Neural cell (in vitro differentiated cells): ENCODE measurements at regions not wholly inside any gene's neighbourhood (a gene's known extent, or its start where the extent isn't known, plus 50 kb on each side); places are given as distances from the start of the nearest gene placed in this dataset.

Experiments
- H2AFZ ChIP-seq: fragments of 200-600, 300-800 bp; sonication (generic), shearing (Covaris generic); 2 replicates; pipeline ENCODE4 v1.6.0; 2014; ENCODE audit warnings: low read depth, mild to moderate bottlenecking, antibody characterized with exemption, low read length, moderate library complexity
- H3F3A ChIP-seq: fragments of 200-600 bp; shearing (Covaris generic); 2 replicates; pipeline ENCODE4 v1.6.1; 2016; ENCODE audit warnings: mild to moderate bottlenecking, moderate library complexity, mixed read lengths, antibody characterized with exemption, low read length; ENCODE audit not compliant: insufficient read depth, poor library complexity, severe bottlenecking
- H3K27ac ChIP-seq: fragments of 200-600, 300-800 bp; sonication (generic), shearing (Covaris generic); 2 replicates; pipeline ENCODE4 v1.5.1; 2014; ENCODE audit warnings: mild to moderate bottlenecking, low read length, moderate library complexity
- H3K27me3 ChIP-seq: fragments of 300-800, 200-600 bp; sonication (generic), shearing (Covaris generic); 2 replicates; pipeline ENCODE4 v1.6.0; 2014; ENCODE audit warnings: mild to moderate bottlenecking, low read depth, low read length, moderate library complexity; ENCODE audit not compliant: insufficient read depth
- H3K36me3 ChIP-seq: fragments of 300-800, 200-600 bp; sonication (generic), shearing (Covaris generic); 2 replicates; pipeline ENCODE4 v1.5.1; 2014; ENCODE audit warnings: mild to moderate bottlenecking, antibody characterized with exemption, low read length, moderate library complexity; ENCODE audit not compliant: insufficient read depth
- H3K4me2 ChIP-seq: fragments of 300-800, 200-600 bp; sonication (generic), shearing (Covaris generic); 2 replicates; pipeline ENCODE4 v1.6.0; 2014; ENCODE audit warnings: mild to moderate bottlenecking, low read length
- H3K4me3 ChIP-seq: fragments of 300-800, 200-600 bp; sonication (generic), shearing (Covaris generic); 2 replicates; pipeline ENCODE4 v1.5.1; 2014; ENCODE audit warnings: mild to moderate bottlenecking, low read length, moderate library complexity
- H3K79me2 ChIP-seq: fragments of 200-600 bp; shearing (Covaris generic); replicated peaks from 2 replicates; pipeline ENCODE4 v1.6.0; 2014; ENCODE audit warnings: mild to moderate bottlenecking, low read length, moderate library complexity; ENCODE audit not compliant: insufficient read depth
- H3K9ac ChIP-seq: fragments of 300-800, 200-600 bp; sonication (generic), shearing (Covaris generic); 2 replicates; pipeline ENCODE4 v1.6.1; 2016; ENCODE audit warnings: mild to moderate bottlenecking, low read length, mixed read lengths
- H3K9me2 ChIP-seq: fragments of 200-600 bp; shearing (Covaris generic); 2 replicates; pipeline ENCODE4 v1.6.1; 2016; ENCODE audit warnings: mild to moderate bottlenecking, low read length, mixed read lengths; ENCODE audit not compliant: insufficient read depth
- H3K9me3 ChIP-seq: fragments of 200-600, 300-800 bp; sonication (generic), shearing (Covaris generic); 2 replicates; pipeline ENCODE4 v1.6.1; 2016; ENCODE audit warnings: mild to moderate bottlenecking, mixed run types, low read length, moderate library complexity, mixed read lengths
- H4K20me1 ChIP-seq: fragments of 200-600 bp; shearing (Covaris generic); 2 replicates; pipeline ENCODE4 v1.6.1; 2016; ENCODE audit warnings: mild to moderate bottlenecking, mixed run types; ENCODE audit not compliant: insufficient read depth
- EP300 ChIP-seq: fragments of 450-650 bp; conservative IDR thresholded peaks from 2 replicates; pipeline ENCODE4 v1.6.1; 2014; ENCODE audit warnings: antibody characterized with exemption, mild to moderate bottlenecking, moderate library complexity; ENCODE audit not compliant: poor library complexity, severe bottlenecking
- EZH2 ChIP-seq: fragments of 200-600, 300-800 bp; shearing (Covaris generic), sonication (generic); IDR thresholded peaks from 2 replicates; pipeline ENCODE4 v1.6.1; 2014; ENCODE audit warnings: antibody characterized with exemption, low read length, borderline replicate concordance, mild to moderate bottlenecking; ENCODE audit not compliant: insufficient read depth, poor library complexity, severe bottlenecking
- MXI1 ChIP-seq: fragments of 450-650 bp; conservative IDR thresholded peaks from 2 replicates; pipeline ENCODE4 v1.6.1; 2014; ENCODE audit warnings: antibody characterized with exemption, mild to moderate bottlenecking; ENCODE audit not compliant: poor library complexity, severe bottlenecking
- POLR2AphosphoS5 ChIP-seq: IDR thresholded peaks from 2 replicates; pipeline ENCODE4 v1.6.1; 2012
- RAD21 ChIP-seq: fragments of 450-650 bp; conservative IDR thresholded peaks from 2 replicates; pipeline ENCODE4 v1.6.1; 2014; ENCODE audit warnings: antibody characterized with exemption, mild to moderate bottlenecking, moderate library complexity
- SMC3 ChIP-seq: fragments of 450-650 bp; conservative IDR thresholded peaks from 2 replicates; pipeline ENCODE4 v1.6.1; 2014; ENCODE audit warnings: antibody characterized with exemption, mild to moderate bottlenecking, moderate library complexity; ENCODE audit not compliant: poor library complexity
- TAF1 ChIP-seq: IDR thresholded peaks from 2 replicates; pipeline ENCODE4 v1.6.1; 2012; ENCODE audit warnings: low read depth
- TF ChIP-seq, protein P1 (sequence below): fragments of 450-650 bp; IDR thresholded peaks from 2 replicates; pipeline ENCODE4 v1.5.1; 2014; ENCODE audit warnings: antibody characterized with exemption, mild to moderate bottlenecking, moderate library complexity; ENCODE audit not compliant: poor library complexity, severe bottlenecking
- TF ChIP-seq, protein P2 (sequence below): IDR thresholded peaks from 2 replicates; pipeline ENCODE4 v1.6.1; 2012; ENCODE audit warnings: borderline replicate concordance

DNA sequence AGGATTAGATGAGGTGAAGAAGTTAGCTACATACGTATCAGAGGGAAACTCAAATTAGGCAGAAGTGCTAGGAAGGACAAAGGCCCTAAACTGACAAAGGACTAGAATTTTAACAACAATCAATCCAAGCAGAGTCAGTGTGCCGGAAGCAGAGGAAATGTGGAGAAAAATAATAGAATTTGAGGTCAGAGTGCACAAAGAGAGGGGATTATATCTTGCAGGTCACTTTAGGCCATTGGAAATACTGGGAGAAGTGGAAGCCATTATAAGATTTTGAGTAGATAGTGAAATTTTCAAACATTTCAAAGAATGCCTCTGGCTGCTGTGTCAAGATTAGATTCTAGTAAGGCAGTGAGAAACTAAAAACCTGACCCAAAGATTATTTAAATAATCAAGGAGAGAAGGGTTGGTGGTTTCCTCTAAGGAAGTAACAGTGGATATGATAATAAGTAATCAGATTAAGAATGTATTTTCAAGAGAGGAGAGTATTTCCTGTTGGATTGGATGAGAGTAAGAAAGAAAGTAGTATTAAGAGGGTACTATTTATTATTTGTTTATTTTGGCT lies 889.2 kb upstream of the NCAM2 start:
- Histone ChIP-seq H2AFZ (no peak overlapping the region), H3K9me2 (no peaks in the 10 kb centered on the region), H3K9me3 (no peaks in the 10 kb centered on the region), H3F3A (no peaks in the 10 kb centered on the region), H3K27me3 (no peaks in the 10 kb centered on the region), H3K9ac (no peak overlapping the region), H3K4me3 (no peak overlapping the region), H3K36me3 (no peaks in the 10 kb centered on the region), H3K27ac (no peak overlapping the region), H3K4me2 (no peak overlapping the region), H4K20me1 (no peaks in the 10 kb centered on the region), H3K79me2 (no peaks in the 10 kb centered on the region)
- TF ChIP-seq, protein P1, sequence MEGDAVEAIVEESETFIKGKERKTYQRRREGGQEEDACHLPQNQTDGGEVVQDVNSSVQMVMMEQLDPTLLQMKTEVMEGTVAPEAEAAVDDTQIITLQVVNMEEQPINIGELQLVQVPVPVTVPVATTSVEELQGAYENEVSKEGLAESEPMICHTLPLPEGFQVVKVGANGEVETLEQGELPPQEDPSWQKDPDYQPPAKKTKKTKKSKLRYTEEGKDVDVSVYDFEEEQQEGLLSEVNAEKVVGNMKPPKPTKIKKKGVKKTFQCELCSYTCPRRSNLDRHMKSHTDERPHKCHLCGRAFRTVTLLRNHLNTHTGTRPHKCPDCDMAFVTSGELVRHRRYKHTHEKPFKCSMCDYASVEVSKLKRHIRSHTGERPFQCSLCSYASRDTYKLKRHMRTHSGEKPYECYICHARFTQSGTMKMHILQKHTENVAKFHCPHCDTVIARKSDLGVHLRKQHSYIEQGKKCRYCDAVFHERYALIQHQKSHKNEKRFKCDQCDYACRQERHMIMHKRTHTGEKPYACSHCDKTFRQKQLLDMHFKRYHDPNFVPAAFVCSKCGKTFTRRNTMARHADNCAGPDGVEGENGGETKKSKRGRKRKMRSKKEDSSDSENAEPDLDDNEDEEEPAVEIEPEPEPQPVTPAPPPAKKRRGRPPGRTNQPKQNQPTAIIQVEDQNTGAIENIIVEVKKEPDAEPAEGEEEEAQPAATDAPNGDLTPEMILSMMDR = no peak
- no peak for TF ChIP-seq POLR2AphosphoS5
- no peak for TF ChIP-seq EP300

DNA sequence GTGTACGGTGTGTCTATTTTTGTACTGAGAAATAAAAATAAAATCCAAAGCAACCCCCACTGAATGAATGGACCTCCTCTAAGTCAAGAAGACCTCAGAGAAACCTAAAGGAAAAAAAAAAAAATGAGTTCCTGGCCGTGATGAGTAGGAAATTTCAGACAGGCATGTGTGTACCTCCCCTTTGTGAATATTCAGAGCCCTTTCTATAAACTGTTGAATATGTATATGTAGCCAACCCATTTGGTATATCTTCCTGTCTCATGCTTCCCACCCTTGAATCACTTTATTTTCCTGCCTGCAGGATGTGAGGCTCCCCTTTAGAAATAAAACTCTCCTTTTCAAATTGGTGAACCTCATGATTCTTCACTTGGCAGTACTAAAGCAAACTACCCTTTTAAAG lies 887.8 kb upstream of the NCAM2 start:
- H3K9me2 ChIP-seq = no peaks in the 10 kb centered on the region
- no peak overlapping the region for H3K27ac ChIP-seq
- H2AFZ ChIP-seq = no peak overlapping the region
- no peak overlapping the region for H3K4me2 ChIP-seq
- no peak overlapping the region for H3K9ac ChIP-seq
- no peak for TF ChIP-seq SMC3
- no peak for TF ChIP-seq MXI1
- TF ChIP-seq, protein P2, sequence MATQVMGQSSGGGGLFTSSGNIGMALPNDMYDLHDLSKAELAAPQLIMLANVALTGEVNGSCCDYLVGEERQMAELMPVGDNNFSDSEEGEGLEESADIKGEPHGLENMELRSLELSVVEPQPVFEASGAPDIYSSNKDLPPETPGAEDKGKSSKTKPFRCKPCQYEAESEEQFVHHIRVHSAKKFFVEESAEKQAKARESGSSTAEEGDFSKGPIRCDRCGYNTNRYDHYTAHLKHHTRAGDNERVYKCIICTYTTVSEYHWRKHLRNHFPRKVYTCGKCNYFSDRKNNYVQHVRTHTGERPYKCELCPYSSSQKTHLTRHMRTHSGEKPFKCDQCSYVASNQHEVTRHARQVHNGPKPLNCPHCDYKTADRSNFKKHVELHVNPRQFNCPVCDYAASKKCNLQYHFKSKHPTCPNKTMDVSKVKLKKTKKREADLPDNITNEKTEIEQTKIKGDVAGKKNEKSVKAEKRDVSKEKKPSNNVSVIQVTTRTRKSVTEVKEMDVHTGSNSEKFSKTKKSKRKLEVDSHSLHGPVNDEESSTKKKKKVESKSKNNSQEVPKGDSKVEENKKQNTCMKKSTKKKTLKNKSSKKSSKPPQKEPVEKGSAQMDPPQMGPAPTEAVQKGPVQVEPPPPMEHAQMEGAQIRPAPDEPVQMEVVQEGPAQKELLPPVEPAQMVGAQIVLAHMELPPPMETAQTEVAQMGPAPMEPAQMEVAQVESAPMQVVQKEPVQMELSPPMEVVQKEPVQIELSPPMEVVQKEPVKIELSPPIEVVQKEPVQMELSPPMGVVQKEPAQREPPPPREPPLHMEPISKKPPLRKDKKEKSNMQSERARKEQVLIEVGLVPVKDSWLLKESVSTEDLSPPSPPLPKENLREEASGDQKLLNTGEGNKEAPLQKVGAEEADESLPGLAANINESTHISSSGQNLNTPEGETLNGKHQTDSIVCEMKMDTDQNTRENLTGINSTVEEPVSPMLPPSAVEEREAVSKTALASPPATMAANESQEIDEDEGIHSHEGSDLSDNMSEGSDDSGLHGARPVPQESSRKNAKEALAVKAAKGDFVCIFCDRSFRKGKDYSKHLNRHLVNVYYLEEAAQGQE = no peak
- no peak for TF ChIP-seq EZH2
- TF ChIP-seq TAF1 = no peak
- no peak for TF ChIP-seq RAD21
- no peak for TF ChIP-seq POLR2AphosphoS5
- TF ChIP-seq, protein P1 = no peak
- TF ChIP-seq EP300 = no peak
- no peaks in the 10 kb centered on the region for H3K79me2 ChIP-seq
- H3F3A ChIP-seq = no peaks in the 10 kb centered on the region
- H3K36me3 ChIP-seq = no peaks in the 10 kb centered on the region
- H4K20me1 ChIP-seq = no peaks in the 10 kb centered on the region
- H3K9me3 ChIP-seq = no peaks in the 10 kb centered on the region
- H3K4me3 ChIP-seq = no peak overlapping the region
- no peaks in the 10 kb centered on the region for H3K27me3 ChIP-seq
